IMR-90 (cell line): ENCODE measurements at regions not wholly inside any gene's neighbourhood (a gene's known extent, or its start where the extent isn't known, plus 50 kb on each side); places are given as distances from the start of the nearest gene placed in this dataset.

ENCODE experiments used
- ATAC-seq: fragments of 200-7000 bp; cut with Tn5 transposase; 2 replicates; pipeline ENCODE4 v1.9.1; 2020; ENCODE audit warnings: low read depth, mild to moderate bottlenecking, moderate library complexity
- BruUV-seq: library from RNA; stranded (reverse); fragments of 400-500 nt; replicated peaks from 2 replicates; lab custom pipeline; 2021; lab: Mats Ljungman, UMichigan
- CTCF ChIA-PET: fragments of 300-600 bp; formaldehyde crosslinking; extraction: SDS; loops from one replicate; lab custom pipeline; 2021; ENCODE audit warnings: antibody characterized with exemption; lab: Yijun Ruan, JAX
- POLR2A ChIA-PET: fragments of 300-600 bp; sonication (Branson Sonifier 250); formaldehyde crosslinking; loops from one replicate; lab custom pipeline; 2022; ENCODE audit warnings: antibody characterized with exemption; ENCODE audit not compliant: unreplicated experiment; lab: Charles Lee
- DNase-seq: peaks from one replicate; pipeline ENCODE4 v3.0.0; 2013
- H2AFZ ChIP-seq: replicated peaks from 2 replicates; pipeline ENCODE3; 2013; ENCODE audit warnings: low read length, mild to moderate bottlenecking; ENCODE audit not compliant: poor library complexity
- H2AK5ac ChIP-seq: 2 replicates; pipeline ENCODE4 v1.6.1; 2013; ENCODE audit warnings: low read depth, low read length, inconsistent platforms
- H2AK9ac ChIP-seq: replicated peaks from 2 replicates; pipeline ENCODE3; 2013; ENCODE audit warnings: mild to moderate bottlenecking, low read depth, low read length, moderate library complexity; ENCODE audit not compliant: poor library complexity
- H2BK120ac ChIP-seq: 2 replicates; pipeline ENCODE4 v1.6.1; 2013; ENCODE audit warnings: low read depth, low read length, inconsistent platforms
- H2BK15ac ChIP-seq: 3 replicates; pipeline ENCODE4 v1.6.1; 2013; ENCODE audit warnings: low read depth, low read length, inconsistent platforms
- H2BK20ac ChIP-seq: 2 replicates; pipeline ENCODE4 v1.6.1; 2013; ENCODE audit warnings: low read depth, mild to moderate bottlenecking, inconsistent platforms, low read length, moderate library complexity
- H2BK5ac ChIP-seq: 2 replicates; pipeline ENCODE4 v1.6.1; 2013; ENCODE audit warnings: mild to moderate bottlenecking, low read depth, low read length, inconsistent platforms; ENCODE audit not compliant: poor library complexity, severe bottlenecking
- H3K14ac ChIP-seq: replicated peaks from 2 replicates; pipeline ENCODE4 v1.6.1; 2013; ENCODE audit warnings: low read depth, low read length, inconsistent platforms
- H3K18ac ChIP-seq: 2 replicates; pipeline ENCODE4 v1.6.1; 2013; ENCODE audit warnings: low read depth, low read length, control low read depth
- H3K23ac ChIP-seq: 2 replicates; pipeline ENCODE4 v1.6.1; 2013; ENCODE audit warnings: low read depth, low read length, inconsistent platforms
- H3K27ac ChIP-seq: 2 replicates; pipeline ENCODE4 v1.5.1; 2013; ENCODE audit warnings: mild to moderate bottlenecking, control low read depth, low read length; ENCODE audit not compliant: insufficient read depth
- H3K27me3 ChIP-seq: 2 replicates; pipeline ENCODE4 v1.6.1; 2013; ENCODE audit warnings: low read length; ENCODE audit not compliant: control insufficient read depth, insufficient read depth
- H3K36me3 ChIP-seq: 2 replicates; pipeline ENCODE4 v1.6.1; 2013; ENCODE audit warnings: low read length, mixed read lengths; ENCODE audit not compliant: control insufficient read depth, insufficient read depth
- H3K4ac ChIP-seq: 2 replicates; pipeline ENCODE4 v1.6.1; 2013; ENCODE audit warnings: low read depth, low read length, inconsistent platforms
- H3K4me1 ChIP-seq: 2 replicates; pipeline ENCODE4 v1.6.1; 2013; ENCODE audit warnings: low read length, mixed read lengths; ENCODE audit not compliant: control insufficient read depth, insufficient read depth
- H3K4me2 ChIP-seq: 2 replicates; pipeline ENCODE4 v1.6.1; 2013; ENCODE audit warnings: low read depth, mild to moderate bottlenecking, control low read depth, low read length, moderate library complexity
- H3K4me3 ChIP-seq: 2 replicates; pipeline ENCODE4 v1.5.1; 2013; ENCODE audit warnings: low read depth, mild to moderate bottlenecking, control low read depth, low read length, moderate library complexity; ENCODE audit not compliant: insufficient read depth
- H3K56ac ChIP-seq: 2 replicates; pipeline ENCODE4 v1.6.1; 2013; ENCODE audit warnings: low read length, inconsistent platforms; ENCODE audit not compliant: insufficient read depth; ENCODE audit errors: extremely low read depth
- H3K79me1 ChIP-seq, 2 experiments: 2 replicates each; pipeline ENCODE4 v1.6.1; 2013; ENCODE audit warnings: low read length in 2 of 2, inconsistent platforms in 1 of 2, low read depth in 1 of 2
- H3K9ac ChIP-seq: 2 replicates; pipeline ENCODE4 v1.6.1; 2013; ENCODE audit warnings: low read depth, low read length, control low read depth
- H3K9me1 ChIP-seq: 2 replicates; pipeline ENCODE4 v1.6.1; 2013; ENCODE audit warnings: low read length, inconsistent platforms; ENCODE audit not compliant: insufficient read depth
- H3K9me3 ChIP-seq: 2 replicates; pipeline ENCODE4 v1.6.1; 2013; ENCODE audit warnings: low read length; ENCODE audit not compliant: control insufficient read depth, insufficient read depth
- H4K20me1 ChIP-seq: 2 replicates; pipeline ENCODE4 v1.6.1; 2013; ENCODE audit warnings: low read length, inconsistent platforms; ENCODE audit not compliant: insufficient read depth
- H4K5ac ChIP-seq: 2 replicates; pipeline ENCODE4 v1.6.1; 2013; ENCODE audit warnings: mild to moderate bottlenecking, low read depth, low read length, control low read depth
- H4K8ac ChIP-seq, 2 experiments: 2 replicates each; pipeline ENCODE4 v1.6.1; 2013; ENCODE audit warnings: low read depth in 2 of 2, low read length in 2 of 2, control low read depth in 1 of 2, inconsistent platforms in 1 of 2
- H4K91ac ChIP-seq: 2 replicates; pipeline ENCODE4 v1.6.1; 2013; ENCODE audit warnings: low read depth, low read length, inconsistent platforms; ENCODE audit not compliant: insufficient read depth
- CHD1 ChIP-seq: IDR thresholded peaks from 2 replicates; pipeline ENCODE4 v1.6.1; 2012; ENCODE audit warnings: low read depth, low read length, improper control_type of control experiment
- CTCF ChIP-seq: conservative IDR thresholded peaks from 2 replicates; pipeline ENCODE4 v1.5.1; 2012; ENCODE audit warnings: mild to moderate bottlenecking, low read depth, low read length, improper control_type of control experiment
- ELK1 ChIP-seq: fragments of 150-350 bp; IDR thresholded peaks from 2 replicates; pipeline ENCODE4 v1.6.1; 2016; ENCODE audit warnings: low read depth, mild to moderate bottlenecking, low read length, moderate library complexity, borderline replicate concordance
- FOS ChIP-seq: fragments of 150-350 bp; IDR thresholded peaks from 2 replicates; pipeline ENCODE4 v1.6.1; 2016; ENCODE audit warnings: low read depth, low read length
- MAFK ChIP-seq: IDR thresholded peaks from 2 replicates; pipeline ENCODE4 v1.6.1; 2012; ENCODE audit warnings: low read depth, low read length, improper control_type of control experiment
- MAZ ChIP-seq: IDR thresholded peaks from 2 replicates; pipeline ENCODE4 v1.6.1; 2012; ENCODE audit warnings: low read depth, mild to moderate bottlenecking, low read length, improper control_type of control experiment, moderate library complexity, borderline replicate concordance
- MXI1 ChIP-seq: IDR thresholded peaks from 2 replicates; pipeline ENCODE4 v1.6.1; 2012; ENCODE audit warnings: low read depth, mild to moderate bottlenecking, low read length, moderate library complexity, borderline replicate concordance
- NFE2L2 ChIP-seq: fragments of 150-350 bp; IDR thresholded peaks from 2 replicates; pipeline ENCODE4 v1.6.1; 2016; ENCODE audit warnings: low read depth, mild to moderate bottlenecking, low read length
- POLR2A ChIP-seq: IDR thresholded peaks from 2 replicates; pipeline ENCODE4 v1.6.1; 2012; ENCODE audit warnings: mild to moderate bottlenecking, low read depth, low read length
- RAD21 ChIP-seq: IDR thresholded peaks from 2 replicates; pipeline ENCODE4 v1.6.1; 2012; ENCODE audit warnings: low read length, improper control_type of control experiment
- RCOR1 ChIP-seq: IDR thresholded peaks from 2 replicates; pipeline ENCODE4 v1.6.1; 2012; ENCODE audit warnings: mild to moderate bottlenecking, low read length, improper control_type of control experiment; ENCODE audit not compliant: insufficient replicate concordance
- RFX5 ChIP-seq: IDR thresholded peaks from 2 replicates; pipeline ENCODE4 v1.8.0; 2012; ENCODE audit warnings: low read depth, mild to moderate bottlenecking, low read length, moderate library complexity
- WGBS, 2 experiments: methylation state at CpG; one replicate each; pipeline versions ENCODE4 v1.1.5 to v1.1.7; 2013; ENCODE audit warnings: missing lambda C conversion rate in 2 of 2; ENCODE audit not compliant: insufficient read length in 1 of 2; ENCODE audit errors: extremely low coverage in 2 of 2; 5-methylcytosine and 5-hydroxymethylcytosine counted together
- dilution Hi-C: fragments of 300-500 bp; cut with HindIII; formaldehyde crosslinking; loops from one replicate; pipeline ENCODE4 v1.14.3; 2018; ENCODE audit warnings: low sequenced_read_pairs; ENCODE audit not compliant: unreplicated experiment
- in situ Hi-C: fragments of 300-500 bp; cut with MboI; formaldehyde crosslinking; loops from 3 replicates; pipeline ENCODE4 v1.14.3; 2019; ENCODE audit warnings: low sequenced_read_pairs, inconsistent platforms, mixed read lengths
- intact Hi-C: fragments of 100-400 bp; cut with micrococcal nuclease; formaldehyde crosslinking; loops from 2 replicates; pipeline ENCODE4 v1.10.0; 2022
- TF ChIP-seq, protein P1 (sequence below): fragments of 150-350 bp; IDR thresholded peaks from 2 replicates; pipeline ENCODE4 v1.6.1; 2017; ENCODE audit warnings: mild to moderate bottlenecking, antibody characterized with exemption, low read length, low read depth

DNA sequence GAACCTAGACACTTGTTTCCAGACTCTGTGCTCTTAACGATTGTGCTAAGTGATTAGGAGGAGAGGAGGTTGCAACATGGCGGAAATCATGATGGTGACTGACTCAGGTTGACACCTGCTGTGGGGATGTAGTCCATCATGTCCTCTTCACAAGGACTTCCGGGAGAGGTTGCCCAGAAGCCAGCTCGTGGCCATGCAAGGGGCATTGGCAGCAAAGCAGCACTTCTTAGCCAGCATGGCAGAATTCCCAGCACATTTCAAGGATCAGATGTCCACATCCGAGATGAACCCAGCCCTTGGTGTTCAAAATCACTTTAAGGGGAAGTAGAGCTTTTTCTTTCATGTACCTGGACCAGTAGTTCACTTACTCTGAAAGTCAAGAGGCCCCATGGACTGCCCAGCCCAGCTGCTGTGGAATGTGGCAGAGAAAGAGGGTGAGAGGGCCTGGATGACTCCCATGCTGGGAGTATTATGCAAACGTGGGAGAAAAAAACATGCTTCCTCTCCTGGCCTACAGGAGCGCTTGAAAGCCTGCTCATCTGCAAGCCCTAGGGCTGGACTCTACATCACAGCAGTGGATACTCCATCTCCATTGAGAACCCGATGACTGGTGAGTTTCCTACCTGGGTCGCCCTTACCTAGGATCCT, 65.5 kb downstream of the IRX6 start:
- H2AK5ac ChIP-seq: no peak overlapping the region
- intact Hi-C loops (no loop called here), in situ Hi-C loops (no loop called here), dilution Hi-C loops (no loop called here)
- no peak overlapping the region for H3K27ac ChIP-seq
- H4K8ac ChIP-seq: no peak overlapping the region
- ChIA-PET POLR2A (no interaction called here), CTCF (no interaction called here)
- TF ChIP-seq MAZ: no peak
- TF ChIP-seq NFE2L2: no peak
- no peak for TF ChIP-seq FOS
- TF ChIP-seq CHD1: no peak
- TF ChIP-seq ELK1: no peak
- TF ChIP-seq POLR2A: no peak
- no peak for TF ChIP-seq MAFK
- TF ChIP-seq RFX5: no peak
- no peak for TF ChIP-seq RAD21
- TF ChIP-seq MXI1: no peak
- no peak for TF ChIP-seq CTCF
- no peak for TF ChIP-seq RCOR1
- TF ChIP-seq, protein P1, sequence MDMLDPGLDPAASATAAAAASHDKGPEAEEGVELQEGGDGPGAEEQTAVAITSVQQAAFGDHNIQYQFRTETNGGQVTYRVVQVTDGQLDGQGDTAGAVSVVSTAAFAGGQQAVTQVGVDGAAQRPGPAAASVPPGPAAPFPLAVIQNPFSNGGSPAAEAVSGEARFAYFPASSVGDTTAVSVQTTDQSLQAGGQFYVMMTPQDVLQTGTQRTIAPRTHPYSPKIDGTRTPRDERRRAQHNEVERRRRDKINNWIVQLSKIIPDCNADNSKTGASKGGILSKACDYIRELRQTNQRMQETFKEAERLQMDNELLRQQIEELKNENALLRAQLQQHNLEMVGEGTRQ: no peak
- 71% methylated on average over 2 of the region's 9 CpGs; no CpG with 5 or more reads in 1 of the 2 experiments for WGBS, 2 experiments
- no peaks in the 10 kb centered on the region for H3K9me1 ChIP-seq
- no peak overlapping the region for H3K18ac ChIP-seq
- H2AFZ ChIP-seq: no peak overlapping the region
- no peaks in the 10 kb centered on the region for H3K9me3 ChIP-seq
- no peak overlapping the region for H3K4me3 ChIP-seq
- BruUV-seq: no TSS peak
- H3K56ac ChIP-seq: no peak overlapping the region
- DNase-seq (no peak), ATAC-seq (no peak)
- no peak overlapping the region for H2AK9ac ChIP-seq
- H3K4me2 ChIP-seq: no peak overlapping the region
- H2BK15ac ChIP-seq: no peak overlapping the region
- no peak overlapping the region for H3K9ac ChIP-seq
- no peak overlapping the region for H3K4ac ChIP-seq
- no peaks in the 10 kb centered on the region for H3K27me3 ChIP-seq
- no peak overlapping the region for H3K23ac ChIP-seq
- H2BK20ac ChIP-seq: no peak overlapping the region
- H3K14ac ChIP-seq: no peak overlapping the region
- no peak overlapping the region for H4K5ac ChIP-seq
- H3K4me1 ChIP-seq: no peaks in the 10 kb centered on the region
- H3K79me1 ChIP-seq: no peaks in the 10 kb centered on the region
- no peaks in the 10 kb centered on the region for H3K36me3 ChIP-seq
- H4K91ac ChIP-seq: no peak overlapping the region
- no peaks in the 10 kb centered on the region for H4K20me1 ChIP-seq
- H2BK120ac ChIP-seq: no peak overlapping the region
- no peak overlapping the region for H2BK5ac ChIP-seq
